MCF 10A (cell line): ENCODE measurements at regions not wholly inside any gene's neighbourhood (a gene's known extent, or its start where the extent isn't known, plus 50 kb on each side); places are given as distances from the start of the nearest gene placed in this dataset.
"Not testable (repeated sequence)": the region's sequence is repeated elsewhere in the genome, so short reads cannot be mapped to it uniquely, and the experiment has no call there.

Experiments used
- BruUV-seq: library from RNA; stranded (reverse); fragments of 400-500 nt; replicated peaks from 2 replicates; lab custom pipeline; 2021; lab: Mats Ljungman, UMichigan
- CTCF ChIA-PET: fragments of 300-600 bp; sonication (Branson Sonifier 250); formaldehyde crosslinking; extraction: SDS; loops from one replicate; lab custom pipeline; 2021; ENCODE audit warnings: antibody characterized with exemption, inconsistent platforms; lab: Yijun Ruan, JAX
- POLR2A ChIA-PET: fragments of 300-600, 350-650 bp; sonication (Branson Sonifier 250); formaldehyde crosslinking; extraction: SDS; loops from one replicate; lab custom pipeline; 2020; ENCODE audit warnings: antibody characterized with exemption, inconsistent platforms; lab: Yijun Ruan, JAX
- DNase-seq: peaks from one replicate; pipeline ENCODE4 v3.0.0-alpha.2; 2018; ENCODE audit not compliant: unreplicated experiment
- H3K27ac Mint-ChIP-seq: one replicate; pipeline ENCODE4 v1.8.0; 2022; ENCODE audit warnings: mild to moderate bottlenecking, low read depth, mixed read lengths; ENCODE audit not compliant: unreplicated experiment
- H3K27me3 Mint-ChIP-seq: one replicate; pipeline ENCODE4 v1.8.0; 2022; ENCODE audit warnings: mixed read lengths; ENCODE audit not compliant: insufficient read depth, unreplicated experiment
- H3K36me3 Mint-ChIP-seq: one replicate; pipeline ENCODE4 v1.8.0; 2022; ENCODE audit warnings: mild to moderate bottlenecking, moderate library complexity, mixed read lengths; ENCODE audit not compliant: insufficient read depth, unreplicated experiment
- H3K4me1 Mint-ChIP-seq: one replicate; pipeline ENCODE4 v1.8.0; 2022; ENCODE audit warnings: mixed read lengths; ENCODE audit not compliant: insufficient read depth, unreplicated experiment
- H3K4me3 Mint-ChIP-seq: one replicate; pipeline ENCODE4 v1.8.0; 2022; ENCODE audit warnings: mild to moderate bottlenecking, moderate library complexity, mixed read lengths; ENCODE audit not compliant: unreplicated experiment
- H3K9me3 Mint-ChIP-seq: one replicate; pipeline ENCODE4 v1.8.0; 2022; ENCODE audit warnings: mixed read lengths; ENCODE audit not compliant: unreplicated experiment
- intact Hi-C: fragments of 100-400 bp; cut with micrococcal nuclease; formaldehyde crosslinking; loops from 2 replicates; pipeline ENCODE4 v1.14.1; 2022

DNA sequence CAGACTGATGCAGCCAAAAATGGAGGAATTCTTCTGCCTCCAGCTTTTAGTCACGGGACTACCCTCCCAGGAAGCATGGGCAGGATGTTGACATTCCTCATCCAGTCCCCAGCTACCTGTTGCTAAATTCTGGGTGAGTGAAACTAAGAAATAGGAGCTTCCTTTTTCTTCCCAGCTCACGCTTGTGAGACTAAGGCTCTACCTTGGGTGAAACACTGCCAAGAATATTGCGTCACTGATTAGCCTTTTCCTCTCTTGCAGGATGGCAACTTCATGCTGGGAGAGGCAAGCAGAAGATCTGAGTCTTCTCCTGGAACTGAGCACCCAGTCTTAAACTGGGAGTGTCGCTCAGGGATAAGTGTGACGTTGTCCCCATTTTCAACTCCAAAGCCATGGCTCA is 59.7 kb downstream of the RNU2-63P start:
- H3K27ac Mint-ChIP-seq, H3K36me3 Mint-ChIP-seq, BruUV-seq, H3K9me3 Mint-ChIP-seq, H3K4me3 Mint-ChIP-seq, H3K27me3 Mint-ChIP-seq, POLR2A ChIA-PET, intact Hi-C loops, H3K4me1 Mint-ChIP-seq: not testable (repeated sequence)
- CTCF ChIA-PET: interaction anchor here (0.7 kb wide), 1 partner anchor 231 kb away, joined by 3 read pairs; no protein-coding TSS in a partner anchor
- DNase-seq: peak; percentile 79

DNA sequence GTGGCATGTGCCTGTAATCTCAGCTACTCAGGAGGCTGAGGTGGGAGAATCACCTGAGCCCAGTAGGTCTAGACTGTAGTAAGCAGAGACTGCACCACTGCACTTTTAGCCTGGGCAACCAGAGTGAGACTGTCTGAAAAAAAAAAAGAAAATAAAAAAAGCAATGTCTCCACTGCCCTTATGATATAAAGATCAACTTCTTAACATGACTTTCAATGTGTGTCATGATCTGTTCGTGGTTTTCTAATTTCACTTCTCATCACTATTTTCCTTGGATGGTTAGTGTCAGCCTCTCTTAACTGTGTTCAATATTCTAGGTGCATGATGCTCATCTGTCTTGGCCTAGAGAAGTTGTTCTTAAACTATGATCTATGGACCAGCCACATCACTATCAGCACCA is 67.3 kb downstream of the RNU2-63P start:
- H3K27ac Mint-ChIP-seq, H3K36me3 Mint-ChIP-seq, CTCF ChIA-PET, POLR2A ChIA-PET, intact Hi-C loops, H3K27me3 Mint-ChIP-seq, H3K9me3 Mint-ChIP-seq, H3K4me1 Mint-ChIP-seq, DNase-seq, H3K4me3 Mint-ChIP-seq, BruUV-seq: not testable (repeated sequence)

DNA sequence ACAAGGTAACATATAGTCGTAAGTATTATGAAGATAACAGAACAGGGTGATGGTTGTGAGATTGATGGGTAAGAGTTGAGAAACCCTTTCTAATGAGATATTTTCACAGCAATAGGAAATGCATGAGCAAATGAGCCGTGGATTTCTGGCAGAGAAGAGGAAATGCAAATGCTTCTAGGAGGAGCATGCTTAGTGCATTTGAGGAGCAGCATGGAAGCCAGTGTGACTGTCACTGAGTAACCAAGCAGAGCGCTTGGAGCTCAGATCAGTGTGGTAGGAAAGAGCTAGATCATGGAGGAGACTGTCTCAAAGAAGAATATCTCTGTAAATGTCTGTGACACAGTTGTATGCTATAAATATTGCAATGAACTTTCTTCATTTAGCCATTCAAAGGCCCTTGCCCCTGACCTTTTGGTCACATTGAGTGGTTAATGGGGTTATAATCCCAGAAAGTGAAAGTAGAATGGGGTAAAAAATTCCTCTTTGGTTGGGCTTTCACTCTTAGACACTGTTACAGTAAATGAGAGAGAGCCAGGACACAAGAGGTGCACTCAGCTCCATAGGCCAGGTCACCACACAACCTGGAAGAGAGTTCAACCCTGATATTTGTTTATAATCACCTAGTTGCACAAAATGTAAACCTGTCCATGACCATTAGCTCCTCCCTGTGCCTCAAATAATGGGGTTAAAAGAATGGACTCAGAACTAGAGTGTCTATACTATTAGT is 69.5 kb downstream of the RNU2-63P start:
- POLR2A ChIA-PET, H3K27me3 Mint-ChIP-seq, H3K36me3 Mint-ChIP-seq, CTCF ChIA-PET, H3K4me1 Mint-ChIP-seq, intact Hi-C loops, BruUV-seq, H3K4me3 Mint-ChIP-seq, H3K27ac Mint-ChIP-seq, DNase-seq, H3K9me3 Mint-ChIP-seq: not testable (repeated sequence)

DNA sequence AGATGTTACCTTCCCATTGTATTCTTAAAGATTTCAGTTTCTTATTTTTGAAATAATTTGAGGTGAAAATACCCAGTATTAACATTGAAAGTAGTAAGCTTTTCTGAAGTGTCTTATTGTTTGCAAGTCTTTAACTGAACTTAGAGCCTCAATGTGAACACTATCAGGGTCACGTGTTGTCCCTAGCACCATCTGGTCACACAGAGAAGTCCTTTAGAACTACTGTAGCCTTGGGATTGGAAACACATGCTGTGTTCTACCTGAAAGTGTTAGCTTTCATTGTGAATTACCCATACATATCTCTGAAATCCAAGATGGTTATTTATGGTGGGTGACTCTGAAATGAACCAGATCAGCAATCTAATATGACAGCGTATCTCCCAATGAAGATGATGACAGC is 77.0 kb downstream of the RNU2-63P start:
- not testable (repeated sequence) for BruUV-seq, H3K4me1 Mint-ChIP-seq

DNA sequence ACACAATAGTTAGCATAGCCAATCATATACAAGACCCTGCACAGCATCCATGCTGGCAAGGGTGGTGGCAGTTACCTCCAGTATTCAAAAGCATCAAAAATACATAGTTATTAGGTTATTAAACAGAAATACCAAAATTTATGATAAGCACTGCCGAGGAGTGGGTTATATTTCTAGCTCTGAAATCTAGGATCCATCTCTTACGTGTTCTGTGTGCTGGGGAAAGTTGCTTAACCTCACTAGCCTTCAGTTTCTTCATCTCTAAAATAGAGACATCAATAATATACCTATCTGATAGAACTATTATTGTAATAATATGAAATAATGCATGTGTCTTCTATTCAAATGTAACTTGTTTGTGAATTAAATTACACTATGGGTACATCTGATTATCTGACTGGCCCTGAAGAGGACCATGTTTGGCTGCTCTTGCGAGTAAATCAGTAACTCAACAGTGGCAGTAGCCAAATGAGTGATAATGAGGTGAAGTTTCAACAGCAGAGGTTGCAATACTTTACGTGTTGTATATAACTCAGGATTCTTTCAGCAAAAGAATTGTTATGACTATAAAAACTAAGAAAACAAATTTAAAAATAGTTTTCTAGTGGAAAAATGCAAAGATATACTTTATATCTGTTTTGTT is 93.5 kb upstream of the RGPD2 start:
- H3K4me3 Mint-ChIP-seq, H3K27ac Mint-ChIP-seq, H3K9me3 Mint-ChIP-seq, H3K27me3 Mint-ChIP-seq, CTCF ChIA-PET, BruUV-seq, H3K4me1 Mint-ChIP-seq, intact Hi-C loops, DNase-seq, POLR2A ChIA-PET, H3K36me3 Mint-ChIP-seq: not testable (repeated sequence)

More for the DNA sequence above, 77.0 kb downstream of the RNU2-63P start:
- CTCF ChIA-PET, POLR2A ChIA-PET, H3K27ac Mint-ChIP-seq, DNase-seq, H3K36me3 Mint-ChIP-seq, H3K4me3 Mint-ChIP-seq, intact Hi-C loops, H3K9me3 Mint-ChIP-seq: not testable (repeated sequence)
- H3K27me3 Mint-ChIP-seq: peaks cover 11% of the 10 kb centered on the region

DNA sequence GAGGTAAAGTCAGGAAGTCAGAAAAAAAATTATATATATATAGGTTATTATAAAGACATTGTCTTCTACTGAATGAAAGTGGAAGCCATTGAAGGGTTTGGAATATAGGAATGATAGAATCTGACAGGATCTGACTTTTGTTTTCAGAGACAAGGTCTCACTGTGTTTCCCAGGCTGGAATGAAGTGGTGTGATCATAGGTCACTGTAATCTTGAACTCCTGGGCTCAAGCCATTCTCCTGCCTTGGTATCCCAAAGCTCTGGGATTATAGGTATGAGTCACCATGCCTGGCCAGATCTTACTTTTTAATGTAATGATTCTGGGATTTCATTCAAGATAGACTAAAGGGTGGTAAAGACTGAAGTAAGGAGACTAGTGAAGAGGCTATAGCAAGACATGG is 91.6 kb upstream of the RGPD2 start:
- intact Hi-C loops, H3K9me3 Mint-ChIP-seq, H3K36me3 Mint-ChIP-seq, POLR2A ChIA-PET, H3K4me3 Mint-ChIP-seq, DNase-seq, H3K27ac Mint-ChIP-seq, CTCF ChIA-PET, BruUV-seq, H3K4me1 Mint-ChIP-seq, H3K27me3 Mint-ChIP-seq: not testable (repeated sequence)

DNA sequence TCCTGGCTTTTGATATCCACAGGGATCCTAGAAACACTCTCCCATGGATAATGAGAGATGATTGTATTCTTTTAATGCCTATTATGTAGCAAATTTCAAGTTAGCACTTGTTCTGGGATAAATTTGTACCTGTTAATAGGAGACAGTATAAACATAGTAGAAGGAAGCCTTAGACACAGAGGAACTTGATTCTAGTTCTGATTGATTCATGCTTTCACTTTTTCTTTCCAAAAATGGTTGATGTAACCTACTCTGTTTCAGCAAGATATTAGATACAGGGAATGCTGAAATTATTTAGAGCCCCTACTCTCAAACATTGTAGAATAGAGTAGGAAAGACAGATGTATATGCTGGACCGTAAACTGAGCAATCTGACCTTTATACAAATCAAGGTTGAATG is 85.3 kb upstream of the RGPD2 start:
- intact Hi-C loops, BruUV-seq, H3K27ac Mint-ChIP-seq, DNase-seq, POLR2A ChIA-PET, H3K36me3 Mint-ChIP-seq, H3K27me3 Mint-ChIP-seq, H3K4me3 Mint-ChIP-seq, H3K9me3 Mint-ChIP-seq, H3K4me1 Mint-ChIP-seq, CTCF ChIA-PET: not testable (repeated sequence)

DNA sequence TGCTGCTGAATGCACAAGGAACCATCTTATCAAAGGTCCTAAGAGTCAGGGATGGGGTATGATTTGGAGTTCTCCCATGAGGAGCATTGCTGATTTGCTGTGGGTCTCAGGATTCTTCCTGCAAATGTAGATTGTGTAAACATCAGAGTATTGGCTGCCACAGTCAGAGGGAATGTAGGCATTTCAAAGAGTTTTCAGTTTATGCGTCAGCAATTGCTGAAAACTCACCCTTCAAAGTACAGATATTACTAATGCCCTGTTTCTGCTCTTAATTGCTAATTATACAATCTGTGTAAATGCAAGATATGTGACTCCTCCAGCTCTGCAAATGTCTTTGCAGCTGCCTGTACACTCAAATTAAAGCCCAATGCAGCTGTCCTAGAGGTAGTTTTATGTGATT is 83.4 kb upstream of the RGPD2 start:
- CTCF ChIA-PET, H3K27ac Mint-ChIP-seq, H3K36me3 Mint-ChIP-seq, POLR2A ChIA-PET, BruUV-seq, intact Hi-C loops, H3K27me3 Mint-ChIP-seq, H3K9me3 Mint-ChIP-seq, H3K4me1 Mint-ChIP-seq, DNase-seq, H3K4me3 Mint-ChIP-seq: not testable (repeated sequence)

DNA sequence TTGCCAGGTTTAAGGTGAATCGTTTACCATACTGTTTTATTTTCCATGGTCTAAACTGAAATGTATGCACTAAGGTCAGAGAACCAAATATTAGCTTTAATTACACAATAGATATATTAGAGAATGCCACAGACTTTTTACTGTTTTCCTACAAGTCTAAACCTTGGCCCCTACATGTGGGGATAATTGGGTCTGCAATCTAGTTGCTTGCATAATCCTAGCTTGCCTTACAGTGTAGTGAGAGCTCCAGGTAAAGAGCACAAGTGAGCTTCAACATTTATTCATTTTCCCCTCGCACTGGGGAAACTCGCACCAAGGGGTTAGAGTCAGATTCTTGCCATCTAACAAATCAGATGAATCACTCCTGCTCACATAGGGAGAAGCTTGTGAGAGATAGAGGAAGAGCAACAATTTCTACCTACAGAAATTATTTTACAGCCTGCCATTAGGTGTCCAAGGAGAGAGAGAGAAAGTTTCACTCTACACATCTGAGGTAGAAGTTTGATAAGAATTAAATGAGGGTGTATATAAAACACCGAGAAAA is 82.0 kb upstream of the RGPD2 start:
- H3K27ac Mint-ChIP-seq, H3K36me3 Mint-ChIP-seq, H3K4me1 Mint-ChIP-seq, H3K9me3 Mint-ChIP-seq, CTCF ChIA-PET, H3K4me3 Mint-ChIP-seq, BruUV-seq, POLR2A ChIA-PET, H3K27me3 Mint-ChIP-seq, DNase-seq, intact Hi-C loops: not testable (repeated sequence)
